ENCODE measurements at regions not wholly inside any gene's neighbourhood (a gene's known extent, or its start where the extent isn't known, plus 50 kb on each side); places are given as distances from the start of the nearest gene placed in this dataset.

GRCh38 chr1:214154596-214155292, 126.2 kb upstream of the SMYD2 start:
- no peak for TF ChIP-seq POLR2A (IDR thresholded peaks at IDR 0.05; ENCODE audit: low read depth)
- no peak for TF ChIP-seq CTCF (IDR thresholded peaks at IDR 0.05)
- TF ChIP-seq EP300 (IDR thresholded peaks at IDR 0.05): no peak
- TF ChIP-seq POLR2AphosphoS5 (IDR thresholded peaks at IDR 0.05): no peak

Data from esophagus muscularis mucosa (tissue), 4 donors.